Lower leg skin (tissue), 4 donors: ENCODE measurements at regions not wholly inside any gene's neighbourhood (a gene's known extent, or its start where the extent isn't known, plus 50 kb on each side); places are given as distances from the start of the nearest gene placed in this dataset.

Experiments used
- DNase-seq, 2 donors: peaks; one replicate each; pipeline ENCODE4 v3.0.0-alpha.2; 2019; ENCODE audit warnings: low spot score in 2 of 2
- H3K4me3 ChIP-seq: fragments of 200-600 bp; sonication (generic); 2 replicates; pipeline ENCODE4 v1.5.1; 2017; ENCODE audit warnings: mild to moderate bottlenecking, low read depth; ENCODE audit not compliant: poor library complexity, severe bottlenecking
- CTCF ChIP-seq, 3 donors: fragments of 450-650 bp; IDR thresholded peaks; one replicate each; pipeline ENCODE4 v1.5.1; 2016; ENCODE audit warnings: antibody characterized with exemption in 3 of 3, mild to moderate bottlenecking in 3 of 3, moderate library complexity in 2 of 3
- POLR2A ChIP-seq, 2 donors: fragments of 450-650 bp; IDR thresholded peaks; one replicate each; pipeline ENCODE4 v1.6.1; 2016 to 2017; ENCODE audit warnings: antibody characterized with exemption in 2 of 2, mild to moderate bottlenecking in 1 of 2, moderate library complexity in 1 of 2
- whole genome bisulfite sequencing, 2 donors: methylation state at CpG; one replicate each; pipeline ENCODE4 v1.1.5; 2018; 5-methylcytosine and 5-hydroxymethylcytosine counted together
- intact Hi-C: fragments of 100-400 bp; cut with DNase I; formaldehyde crosslinking; loops from one replicate; pipeline ENCODE4 v1.15.0; 2023; ENCODE audit warnings: low total_unique reads

- no peak overlapping the region for H3K4me3 ChIP-seq
- DNase-seq, result no peak
- no peak for TF ChIP-seq CTCF (IDR thresholded peaks at IDR 0.05)
- no peak for TF ChIP-seq POLR2A (IDR thresholded peaks at IDR 0.05)
- 16 to 21% methylated on average over 5 of the region's 5 CpGs for WGBS, 2 donors
- intact Hi-C loops, result no loop called here
These were observed 185.0 kb upstream of the NRXN3 start for GRCh38 chr14:77985211-77985615.

- TF ChIP-seq POLR2A (IDR thresholded peaks at IDR 0.05) (no peak), CTCF (IDR thresholded peaks at IDR 0.05) (no peak)
- no peak overlapping the region for H3K4me3 ChIP-seq
- 48% methylated on average over 1 of the region's 1 CpG for WGBS, 2 donors
- DNase-seq, result no peak
- intact Hi-C loops, result no loop called here
These were observed 183.4 kb upstream of the NRXN3 start for GRCh38 chr14:77986773-77987172.

DNA sequence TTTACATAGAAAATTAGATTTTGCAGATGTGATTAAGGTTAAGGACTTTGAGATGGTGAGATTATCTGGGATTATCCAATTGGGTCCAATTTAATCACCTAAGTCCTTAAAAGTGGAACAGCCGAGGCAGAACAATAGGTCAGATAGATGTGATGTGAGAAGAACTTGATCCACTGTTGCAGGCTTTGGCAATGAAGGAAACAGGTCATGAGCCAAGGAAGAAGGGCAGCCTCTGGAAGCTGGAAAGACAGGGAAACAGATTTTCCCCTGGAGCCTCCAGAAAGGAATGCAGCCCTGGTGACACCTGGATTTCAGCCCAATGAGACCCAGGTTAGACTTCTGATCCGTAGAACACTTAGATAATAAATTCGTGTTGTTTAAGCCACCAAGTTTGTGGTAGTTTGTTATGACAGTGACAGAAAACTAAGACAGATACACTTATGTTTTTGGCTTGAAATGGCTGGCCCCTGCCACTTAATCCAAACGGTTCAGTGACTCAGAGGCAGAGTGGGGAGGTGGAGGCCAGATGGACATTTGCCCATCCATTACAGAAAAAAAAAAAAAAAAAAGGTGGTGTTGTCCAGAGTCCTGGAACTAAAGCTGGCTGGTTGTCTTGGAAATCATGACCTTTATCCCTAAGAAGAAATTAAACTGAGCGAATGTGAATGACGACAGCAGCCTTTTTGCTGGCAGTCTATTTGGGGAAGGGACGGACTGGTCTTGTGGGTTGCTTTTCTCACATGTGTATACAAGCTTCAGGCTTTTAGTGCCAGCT, 181.9 kb upstream of the NRXN3 start:
- H3K4me3 ChIP-seq, result no peak overlapping the region
- 44 to 50% methylated on average over 7 of the region's 7 CpGs for WGBS, 2 donors
- no peak for DNase-seq
- intact Hi-C loops, result no loop called here
- TF ChIP-seq CTCF (IDR thresholded peaks at IDR 0.05) (no peak), POLR2A (IDR thresholded peaks at IDR 0.05) (no peak)

GRCh38 chr14:77988970-77989369, 181.2 kb upstream of the NRXN3 start:
- TF ChIP-seq CTCF (IDR thresholded peaks at IDR 0.05) (no peak), POLR2A (IDR thresholded peaks at IDR 0.05) (no peak)
- 77 to 79% methylated on average over 2 of the region's 2 CpGs for WGBS, 2 donors
- no peak for DNase-seq
- intact Hi-C loops, result no loop called here
- no peak overlapping the region for H3K4me3 ChIP-seq

DNA sequence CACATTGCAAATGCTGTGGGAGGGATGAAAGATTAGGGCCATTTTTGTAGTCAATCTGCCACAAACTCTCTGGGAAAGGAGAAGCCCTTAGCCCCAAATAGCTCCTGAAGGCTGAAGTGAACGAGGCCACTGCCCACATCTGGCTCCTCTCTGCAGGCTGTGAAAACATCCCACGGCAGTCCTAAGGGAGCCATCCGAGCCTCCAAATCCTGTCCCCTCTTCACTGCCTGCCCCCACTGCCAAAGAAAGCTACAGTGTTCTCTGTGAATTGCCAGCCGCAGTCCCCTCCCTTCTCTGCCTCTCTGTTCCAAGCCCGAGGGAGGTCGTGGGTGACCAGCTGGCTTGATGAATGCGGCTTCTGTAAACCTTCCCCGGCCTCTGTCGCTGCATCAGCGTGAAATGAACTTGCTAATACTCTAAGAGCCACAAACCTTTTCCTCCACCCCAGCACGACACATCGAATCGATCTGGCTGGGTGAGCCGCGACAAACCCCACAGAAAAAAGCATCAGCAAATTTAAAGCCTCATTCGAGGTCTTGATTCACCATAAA, 180.7 kb upstream of the NRXN3 start:
- WGBS, 2 donors, result 50 to 55% methylated on average over 16 of the region's 16 CpGs
- TF ChIP-seq CTCF (IDR thresholded peaks at IDR 0.05) (no peak), POLR2A (IDR thresholded peaks at IDR 0.05) (no peak)
- DNase-seq, result no peak
- intact Hi-C loops, result no loop called here
- H3K4me3 ChIP-seq, result no peak overlapping the region
